OCI-LY1 (cell line): ENCODE measurements at regions not wholly inside any gene's neighbourhood (a gene's known extent, or its start where the extent isn't known, plus 50 kb on each side); places are given as distances from the start of the nearest gene placed in this dataset.

ENCODE experiments used
- EZH2 ChIP-seq: fragments of 200-600 bp; sonication (generic), shearing (Covaris generic); IDR thresholded peaks from 2 replicates; pipeline ENCODE4 v1.8.0; 2017; ENCODE audit warnings: borderline replicate concordance, mixed run types, mild to moderate bottlenecking, antibody characterized with exemption, low read length, moderate library complexity, mixed read lengths
- TF ChIP-seq, protein P1 (sequence below): fragments of 200-600 bp; sonication (generic), shearing (Covaris generic); IDR thresholded peaks from 2 replicates; pipeline ENCODE4 v1.5.1; 2017; ENCODE audit warnings: mild to moderate bottlenecking, antibody characterized with exemption, low read length, moderate library complexity, mixed read lengths

DNA sequence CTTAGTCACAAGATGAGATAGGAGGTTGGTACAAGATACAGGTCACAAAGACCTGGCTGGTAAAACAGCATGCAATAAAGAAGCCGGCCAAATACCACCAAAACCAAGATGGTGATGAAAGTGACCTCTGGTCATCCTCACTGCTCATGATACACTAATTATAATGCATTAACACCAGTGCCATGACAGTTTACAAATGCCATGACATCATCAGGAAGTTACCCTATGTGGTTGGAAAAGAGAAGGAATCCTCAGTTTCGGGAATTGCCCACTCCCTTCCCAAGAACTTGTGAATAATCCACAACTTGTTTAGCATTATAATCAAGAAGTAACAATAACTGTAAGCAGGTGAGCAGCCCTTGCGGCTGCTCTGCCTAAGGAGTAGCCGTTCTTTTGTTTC lies 408.5 kb upstream of the RAG2 start:
- TF ChIP-seq, protein P1, sequence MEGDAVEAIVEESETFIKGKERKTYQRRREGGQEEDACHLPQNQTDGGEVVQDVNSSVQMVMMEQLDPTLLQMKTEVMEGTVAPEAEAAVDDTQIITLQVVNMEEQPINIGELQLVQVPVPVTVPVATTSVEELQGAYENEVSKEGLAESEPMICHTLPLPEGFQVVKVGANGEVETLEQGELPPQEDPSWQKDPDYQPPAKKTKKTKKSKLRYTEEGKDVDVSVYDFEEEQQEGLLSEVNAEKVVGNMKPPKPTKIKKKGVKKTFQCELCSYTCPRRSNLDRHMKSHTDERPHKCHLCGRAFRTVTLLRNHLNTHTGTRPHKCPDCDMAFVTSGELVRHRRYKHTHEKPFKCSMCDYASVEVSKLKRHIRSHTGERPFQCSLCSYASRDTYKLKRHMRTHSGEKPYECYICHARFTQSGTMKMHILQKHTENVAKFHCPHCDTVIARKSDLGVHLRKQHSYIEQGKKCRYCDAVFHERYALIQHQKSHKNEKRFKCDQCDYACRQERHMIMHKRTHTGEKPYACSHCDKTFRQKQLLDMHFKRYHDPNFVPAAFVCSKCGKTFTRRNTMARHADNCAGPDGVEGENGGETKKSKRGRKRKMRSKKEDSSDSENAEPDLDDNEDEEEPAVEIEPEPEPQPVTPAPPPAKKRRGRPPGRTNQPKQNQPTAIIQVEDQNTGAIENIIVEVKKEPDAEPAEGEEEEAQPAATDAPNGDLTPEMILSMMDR = no peak
- no peak for TF ChIP-seq EZH2
